ENCODE measurements at regions not wholly inside any gene's neighbourhood (a gene's known extent, or its start where the extent isn't known, plus 50 kb on each side); places are given as distances from the start of the nearest gene placed in this dataset.

GRCh38 chr14:53668897-53669296 lies 287.7 kb downstream of the BMP4 start:
- Histone ChIP-seq H3K36me3 (no peaks in the 10 kb centered on the region), H3K9me3 (no peaks in the 10 kb centered on the region), H3K4me1 (replicated peaks) (no peaks in the 10 kb centered on the region), H3K4me3 (no peak overlapping the region), H3K27ac (no peak overlapping the region), H3K27me3 (replicated peaks; ENCODE audit: insufficient read depth) (no peaks in the 10 kb centered on the region)
- 61% methylated on average over 5 of the region's 5 CpGs for WGBS
- intact Hi-C loops (cut with DNase I), result no loop called here
- TF ChIP-seq POLR2AphosphoS5 (IDR thresholded peaks at IDR 0.05) (no peak), CTCF (IDR thresholded peaks at IDR 0.05) (no peak), POLR2A (IDR thresholded peaks at IDR 0.05) (no peak)
- no peak for DNase-seq (ENCODE audit: low spot score)

- TF ChIP-seq POLR2AphosphoS5 (IDR thresholded peaks at IDR 0.05), result no peak
- intact Hi-C loops (cut with DNase I), result no loop called here
- Histone ChIP-seq H3K4me3 (no peak overlapping the region), H3K27ac (no peak overlapping the region), H3K36me3 (no peaks in the 10 kb centered on the region), H3K9me3 (no peaks in the 10 kb centered on the region), H3K27me3 (replicated peaks; ENCODE audit: insufficient read depth) (no peaks in the 10 kb centered on the region), H3K4me1 (replicated peaks) (no peaks in the 10 kb centered on the region)
- no peak for DNase-seq (ENCODE audit: low spot score)
- 57% methylated on average over 3 of the region's 3 CpGs for WGBS
These were observed 292.9 kb downstream of the BMP4 start for GRCh38 chr14:53663709-53664108.

GRCh38 chr14:53655080-53655785 lies 301.4 kb downstream of the BMP4 start:
- no peak overlapping the region for H3K4me3 ChIP-seq

GRCh38 chr14:53652068-53652467 lies 304.6 kb downstream of the BMP4 start:
- no peaks in the 10 kb centered on the region for H3K4me1 ChIP-seq (replicated peaks)
- DNase-seq (ENCODE audit: low spot score), result no peak
- H3K27ac ChIP-seq, result no peak overlapping the region
- H3K36me3 ChIP-seq, result no peaks in the 10 kb centered on the region
- H3K4me3 ChIP-seq, result no peak overlapping the region
- intact Hi-C loops (cut with DNase I), result no loop called here
- no peaks in the 10 kb centered on the region for H3K9me3 ChIP-seq
- no peak for TF ChIP-seq POLR2AphosphoS5 (IDR thresholded peaks at IDR 0.05)
- no peak for TF ChIP-seq POLR2A (IDR thresholded peaks at IDR 0.05)
- no peak for TF ChIP-seq CTCF (IDR thresholded peaks at IDR 0.05)
- no peaks in the 10 kb centered on the region for H3K27me3 ChIP-seq (replicated peaks; ENCODE audit: insufficient read depth)
- 31% methylated on average over 1 of the region's 1 CpG for WGBS

More at GRCh38 chr14:53655080-53655785, 301.4 kb downstream of the BMP4 start:
- Histone ChIP-seq H3K9me3 (no peaks in the 10 kb centered on the region), H3K36me3 (no peaks in the 10 kb centered on the region), H3K27me3 (replicated peaks; ENCODE audit: insufficient read depth) (no peaks in the 10 kb centered on the region), H3K27ac (no peak overlapping the region), H3K4me1 (replicated peaks) (no peaks in the 10 kb centered on the region)
- WGBS, result 98% methylated on average over 3 of the region's 3 CpGs
- DNase-seq (ENCODE audit: low spot score), result no peak
- intact Hi-C loops (cut with DNase I), result no loop called here
- no peak for TF ChIP-seq POLR2AphosphoS5 (IDR thresholded peaks at IDR 0.05)
- no peak for TF ChIP-seq CTCF (IDR thresholded peaks at IDR 0.05)
- TF ChIP-seq POLR2A (IDR thresholded peaks at IDR 0.05), result no peak

- 93% methylated on average over 3 of the region's 3 CpGs for WGBS
- no peak for DNase-seq (ENCODE audit: low spot score)
- no peak overlapping the region for H3K27ac ChIP-seq
- intact Hi-C loops (cut with DNase I), result no loop called here
- TF ChIP-seq POLR2AphosphoS5 (IDR thresholded peaks at IDR 0.05) (no peak), CTCF (IDR thresholded peaks at IDR 0.05) (no peak), POLR2A (IDR thresholded peaks at IDR 0.05) (no peak)
- H3K9me3 ChIP-seq, result no peaks in the 10 kb centered on the region
- H3K36me3 ChIP-seq, result no peaks in the 10 kb centered on the region
- H3K4me3 ChIP-seq, result no peak overlapping the region
- H3K27me3 ChIP-seq (replicated peaks; ENCODE audit: insufficient read depth), result no peaks in the 10 kb centered on the region
- no peaks in the 10 kb centered on the region for H3K4me1 ChIP-seq (replicated peaks)
These were observed 305.4 kb downstream of the BMP4 start for GRCh38 chr14:53651096-53651740.
